NB4 (cell line): ENCODE measurements at regions not wholly inside any gene's neighbourhood (a gene's known extent, or its start where the extent isn't known, plus 50 kb on each side); places are given as distances from the start of the nearest gene placed in this dataset.

Experiments
- DNase-seq: peaks from one replicate; pipeline ENCODE4 v3.0.0; 2010; ENCODE audit warnings: low read depth
- H3K4me3 ChIP-seq: one replicate; pipeline ENCODE4 v1.5.1; 2011; ENCODE audit warnings: mild to moderate bottlenecking, low read depth, low read length, moderate library complexity
- MYC ChIP-seq: IDR thresholded peaks from 2 replicates; pipeline ENCODE4 v1.6.1; 2011; ENCODE audit warnings: low read depth, low read length
- POLR2A ChIP-seq: IDR thresholded peaks from 2 replicates; pipeline ENCODE4 v1.6.1; 2011; ENCODE audit warnings: mild to moderate bottlenecking; ENCODE audit not compliant: insufficient read length; ENCODE audit errors: extremely low read depth
- TF ChIP-seq, protein P1 (sequence below): IDR thresholded peaks from 2 replicates; pipeline ENCODE4 v1.6.1; 2011; ENCODE audit warnings: low read depth, low read length
- TF ChIP-seq, protein P2 (sequence below): IDR thresholded peaks from one replicate; pipeline ENCODE4 v1.5.1; 2012; ENCODE audit warnings: low read depth, low read length

DNA sequence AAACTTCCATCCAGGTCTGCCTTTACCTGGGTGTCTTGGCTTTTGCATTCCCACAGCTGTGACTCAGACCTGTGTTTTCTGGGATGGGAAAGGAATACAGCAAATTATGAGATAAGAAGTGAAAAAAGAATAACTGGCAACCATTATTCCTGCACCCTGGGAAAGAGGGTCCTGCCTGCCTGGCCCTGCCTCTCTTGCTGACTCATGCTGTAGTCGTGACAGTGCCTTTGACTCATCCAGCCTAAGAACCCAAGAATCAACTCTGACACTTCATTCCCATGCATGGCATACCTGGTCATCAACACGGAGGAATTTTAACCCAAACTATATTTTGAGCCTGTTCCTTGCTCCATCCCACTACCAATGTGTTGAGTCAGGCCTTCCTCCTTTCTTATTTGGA is 185.4 kb upstream of the SERP2 start:
- no peak for TF ChIP-seq POLR2A
- TF ChIP-seq, protein P1, sequence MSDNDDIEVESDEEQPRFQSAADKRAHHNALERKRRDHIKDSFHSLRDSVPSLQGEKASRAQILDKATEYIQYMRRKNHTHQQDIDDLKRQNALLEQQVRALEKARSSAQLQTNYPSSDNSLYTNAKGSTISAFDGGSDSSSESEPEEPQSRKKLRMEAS, result no peak
- no peak for TF ChIP-seq MYC
- TF ChIP-seq, protein P2, sequence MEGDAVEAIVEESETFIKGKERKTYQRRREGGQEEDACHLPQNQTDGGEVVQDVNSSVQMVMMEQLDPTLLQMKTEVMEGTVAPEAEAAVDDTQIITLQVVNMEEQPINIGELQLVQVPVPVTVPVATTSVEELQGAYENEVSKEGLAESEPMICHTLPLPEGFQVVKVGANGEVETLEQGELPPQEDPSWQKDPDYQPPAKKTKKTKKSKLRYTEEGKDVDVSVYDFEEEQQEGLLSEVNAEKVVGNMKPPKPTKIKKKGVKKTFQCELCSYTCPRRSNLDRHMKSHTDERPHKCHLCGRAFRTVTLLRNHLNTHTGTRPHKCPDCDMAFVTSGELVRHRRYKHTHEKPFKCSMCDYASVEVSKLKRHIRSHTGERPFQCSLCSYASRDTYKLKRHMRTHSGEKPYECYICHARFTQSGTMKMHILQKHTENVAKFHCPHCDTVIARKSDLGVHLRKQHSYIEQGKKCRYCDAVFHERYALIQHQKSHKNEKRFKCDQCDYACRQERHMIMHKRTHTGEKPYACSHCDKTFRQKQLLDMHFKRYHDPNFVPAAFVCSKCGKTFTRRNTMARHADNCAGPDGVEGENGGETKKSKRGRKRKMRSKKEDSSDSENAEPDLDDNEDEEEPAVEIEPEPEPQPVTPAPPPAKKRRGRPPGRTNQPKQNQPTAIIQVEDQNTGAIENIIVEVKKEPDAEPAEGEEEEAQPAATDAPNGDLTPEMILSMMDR, result no peak
- DNase-seq, result no peak
- H3K4me3 ChIP-seq, result no peak overlapping the region

DNA sequence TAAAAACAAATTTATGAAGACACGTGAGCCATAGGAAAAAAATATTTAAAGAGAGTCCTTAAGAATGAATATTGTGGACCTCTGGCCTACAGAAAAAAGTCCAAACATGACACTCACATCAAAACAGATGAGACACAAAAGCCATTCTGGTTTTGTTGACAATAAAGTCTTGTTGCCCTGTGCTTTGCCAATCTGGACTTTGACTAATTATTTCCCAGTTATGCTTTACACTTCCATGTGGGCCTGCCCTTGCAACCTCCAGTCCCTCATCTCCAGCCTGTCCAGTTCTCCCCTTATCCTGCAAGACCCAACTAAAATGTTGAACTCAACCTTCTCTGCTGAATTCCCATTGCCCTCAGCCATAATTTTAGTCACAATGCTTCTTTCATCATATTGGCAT is 184.5 kb upstream of the SERP2 start:
- TF ChIP-seq, protein P1, result no peak
- no peak for TF ChIP-seq POLR2A
- TF ChIP-seq, protein P2, result no peak
- no peak for TF ChIP-seq MYC
- no peak for DNase-seq
- no peak overlapping the region for H3K4me3 ChIP-seq

DNA sequence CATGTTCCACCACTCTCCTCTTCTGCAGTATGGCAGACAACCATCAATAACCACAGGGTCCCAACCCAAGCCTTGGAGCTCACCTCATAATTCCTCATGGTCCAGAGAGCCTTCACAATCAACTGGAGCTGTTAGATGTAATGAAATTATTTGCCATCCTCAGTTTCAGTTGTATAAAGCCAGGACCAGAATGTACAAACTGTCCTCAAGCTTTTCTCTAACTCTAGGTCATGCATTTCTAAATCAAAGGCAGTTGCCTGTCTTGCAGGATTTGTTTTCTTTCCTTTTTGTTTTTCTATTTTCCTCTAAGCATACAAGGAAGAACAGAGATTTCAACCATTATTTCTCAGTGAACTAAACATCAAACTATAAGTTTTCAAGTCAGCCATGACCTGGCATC is 182.5 kb upstream of the SERP2 start:
- H3K4me3 ChIP-seq, result no peak overlapping the region
- TF ChIP-seq, protein P1, result no peak
- TF ChIP-seq POLR2A, result no peak
- TF ChIP-seq, protein P2, result no peak
- TF ChIP-seq MYC, result no peak
- no peak for DNase-seq

DNA sequence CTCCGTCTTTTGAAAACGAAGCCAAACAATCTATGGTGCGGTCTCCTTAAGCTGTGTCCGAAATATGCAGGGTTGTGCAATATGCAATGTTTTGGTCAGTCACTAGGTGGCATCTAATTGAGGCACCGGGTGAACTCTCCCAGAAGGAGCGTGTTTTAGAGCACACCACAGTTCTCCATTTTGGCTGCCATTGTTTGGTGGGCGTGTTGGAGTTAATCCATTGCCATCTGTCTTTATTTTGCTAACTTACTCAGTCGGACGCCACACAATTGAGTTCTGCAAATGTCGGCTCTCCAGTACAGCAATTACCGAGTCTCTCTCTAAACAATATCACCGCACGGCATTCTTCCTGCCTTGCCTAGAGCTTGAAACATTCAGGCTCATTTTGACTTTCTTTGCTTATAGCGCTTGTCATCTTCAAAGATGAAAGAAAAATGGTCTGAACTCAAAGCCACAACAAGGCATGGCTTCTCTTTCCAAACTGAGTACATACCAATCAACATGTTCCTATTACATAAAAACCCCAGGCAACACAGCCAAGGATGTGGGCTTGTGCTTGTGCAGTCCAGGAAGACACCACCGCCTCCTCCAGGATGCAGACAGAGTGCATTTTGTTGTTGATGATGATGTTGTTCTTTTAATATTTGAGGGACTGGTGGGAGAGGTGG is 182.0 kb upstream of the SERP2 start:
- TF ChIP-seq, protein P2, result peak; percentile 69
- TF ChIP-seq MYC (peak; percentile 78), POLR2A (no peak)
- TF ChIP-seq, protein P1, result peak; percentile 57
- H3K4me3 ChIP-seq, result no peak overlapping the region
- peak; percentile 70 for DNase-seq

DNA sequence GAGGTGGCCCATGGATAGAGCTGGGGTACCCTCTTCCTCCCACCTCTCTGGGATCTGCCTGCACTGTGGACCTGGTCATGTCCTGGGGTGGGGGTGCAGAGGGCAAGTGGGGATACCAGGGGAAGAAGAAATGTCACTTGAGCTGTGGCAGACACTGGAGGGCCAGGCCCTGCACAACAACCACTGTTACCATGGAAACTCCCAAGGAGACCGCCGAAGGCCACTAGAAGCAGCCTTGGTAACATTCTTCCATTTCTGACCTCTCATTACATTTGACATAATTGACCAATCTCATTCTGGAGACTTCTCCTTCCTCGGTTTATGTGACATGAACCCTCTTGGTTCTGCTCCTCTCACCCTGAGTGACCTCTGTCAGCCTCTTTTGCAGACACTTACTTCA is 179.9 kb upstream of the SERP2 start:
- DNase-seq, result no peak
- TF ChIP-seq, protein P2, result no peak
- TF ChIP-seq MYC, result no peak
- TF ChIP-seq, protein P1, result no peak
- no peak for TF ChIP-seq POLR2A
- H3K4me3 ChIP-seq, result no peak overlapping the region
